RCC 7860 (cell line): ENCODE measurements at regions not wholly inside any gene's neighbourhood (a gene's known extent, or its start where the extent isn't known, plus 50 kb on each side); places are given as distances from the start of the nearest gene placed in this dataset.

ENCODE experiments used
- DNase-seq: peaks from one replicate; pipeline ENCODE4 v3.0.0-alpha.2; 2015; ENCODE audit warnings: low spot score
- FAIRE-seq: peaks from 2 replicates; lab custom pipeline; 2012; peaks lifted over from hg19 to GRCh38; lab: Jason Lieb, UNC

GRCh38 chr6:134744301-134744700 lies 205.6 kb downstream of the ALDH8A1 start:
- DNase-seq (no peak), FAIRE-seq (no peak)

- DNase-seq = no peak
- no peak for FAIRE-seq
These were observed 208.7 kb downstream of the ALDH8A1 start for GRCh38 chr6:134741200-134741536.

- FAIRE-seq = peak; percentile 61
- peak; percentile 42 for DNase-seq
These were observed 209.3 kb downstream of the ALDH8A1 start for GRCh38 chr6:134740473-134741199.

GRCh38 chr6:134740027-134740373 lies 209.9 kb downstream of the ALDH8A1 start:
- no peak for FAIRE-seq

GRCh38 chr6:134739299-134740026 lies 210.4 kb downstream of the ALDH8A1 start:
- FAIRE-seq = peak; percentile 50
- DNase-seq = peak; percentile 39

More at GRCh38 chr6:134740027-134740373, 209.9 kb downstream of the ALDH8A1 start:
- no peak for DNase-seq

- no peak for FAIRE-seq
- DNase-seq = no peak
These were observed 211.6 kb downstream of the ALDH8A1 start for GRCh38 chr6:134738211-134738885.

- FAIRE-seq = peak; percentile 86
These were observed 214.4 kb downstream of the ALDH8A1 start for GRCh38 chr6:134735461-134735860.

GRCh38 chr6:134734312-134734869 lies 215.5 kb downstream of the ALDH8A1 start:
- DNase-seq = no peak
- FAIRE-seq = no peak

More at GRCh38 chr6:134735461-134735860, 214.4 kb downstream of the ALDH8A1 start:
- peak; percentile 28 for DNase-seq

GRCh38 chr6:134733801-134734200 lies 216.1 kb downstream of the ALDH8A1 start:
- DNase-seq (no peak), FAIRE-seq (no peak)

- peak; percentile 34 for FAIRE-seq
These were observed 217.1 kb downstream of the ALDH8A1 start for GRCh38 chr6:134732763-134733162.

GRCh38 chr6:134731615-134732014 lies 218.3 kb downstream of the ALDH8A1 start:
- no peak for FAIRE-seq

More at GRCh38 chr6:134732763-134733162, 217.1 kb downstream of the ALDH8A1 start:
- no peak for DNase-seq

GRCh38 chr6:134730013-134730412 lies 219.9 kb downstream of the ALDH8A1 start:
- no peak for DNase-seq
- no peak for FAIRE-seq

More at GRCh38 chr6:134731615-134732014, 218.3 kb downstream of the ALDH8A1 start:
- DNase-seq = no peak

- DNase-seq (no peak), FAIRE-seq (no peak)
These were observed 220.3 kb downstream of the ALDH8A1 start for GRCh38 chr6:134729561-134729960.

- FAIRE-seq (no peak), DNase-seq (no peak)
These were observed 222.8 kb downstream of the ALDH8A1 start for GRCh38 chr6:134727081-134727480.

- FAIRE-seq = no peak
- DNase-seq = no peak
These were observed 224.3 kb downstream of the ALDH8A1 start for GRCh38 chr6:134725590-134725989.

GRCh38 chr6:134724771-134725340 lies 225.0 kb downstream of the ALDH8A1 start:
- no peak for DNase-seq
- no peak for FAIRE-seq

- no peak for DNase-seq
- FAIRE-seq = peak; percentile 35
These were observed 226.6 kb downstream of the ALDH8A1 start for GRCh38 chr6:134723081-134723871.

GRCh38 chr6:134722200-134722870 lies 227.6 kb downstream of the ALDH8A1 start:
- FAIRE-seq (no peak), DNase-seq (no peak)

- no peak for FAIRE-seq
These were observed 228.9 kb downstream of the ALDH8A1 start for GRCh38 chr6:134721060-134721405.

More at GRCh38 chr6:134721060-134721405, 228.9 kb downstream of the ALDH8A1 start:
- no peak for DNase-seq
